Activated T-cell treated with anti-CD3 and anti-CD28 coated beads, Interleukin-2, amount 50 U/mL, for 4 hours (primary cell): ENCODE measurements at regions not wholly inside any gene's neighbourhood (a gene's known extent, or its start where the extent isn't known, plus 50 kb on each side); places are given as distances from the start of the nearest gene placed in this dataset.

Experiments used
- ATAC-seq, 2 donors: fragments of 200-7000 bp; cut with Tn5 transposase; one replicate each; pipeline ENCODE4 v1.10.0; 2021
- DNase-seq: peaks from one replicate; pipeline ENCODE4 v3.0.0-alpha.2; 2020
- H3K27me3 Mint-ChIP-seq: one replicate; pipeline ENCODE4 v1.8.0; 2021; ENCODE audit warnings: low read depth, mixed read lengths
- H3K36me3 Mint-ChIP-seq: one replicate; pipeline ENCODE4 v1.8.0; 2022; ENCODE audit warnings: mixed read lengths; ENCODE audit not compliant: insufficient read depth
- H3K4me1 Mint-ChIP-seq: one replicate; pipeline ENCODE4 v1.8.0; 2021; ENCODE audit warnings: low read depth, mixed read lengths
- H3K4me3 Mint-ChIP-seq: one replicate; pipeline ENCODE4 v1.8.0; 2021; ENCODE audit warnings: mild to moderate bottlenecking, moderate library complexity, mixed read lengths
- H3K9me3 Mint-ChIP-seq: one replicate; pipeline ENCODE4 v1.8.0; 2021; ENCODE audit warnings: mixed read lengths

DNA sequence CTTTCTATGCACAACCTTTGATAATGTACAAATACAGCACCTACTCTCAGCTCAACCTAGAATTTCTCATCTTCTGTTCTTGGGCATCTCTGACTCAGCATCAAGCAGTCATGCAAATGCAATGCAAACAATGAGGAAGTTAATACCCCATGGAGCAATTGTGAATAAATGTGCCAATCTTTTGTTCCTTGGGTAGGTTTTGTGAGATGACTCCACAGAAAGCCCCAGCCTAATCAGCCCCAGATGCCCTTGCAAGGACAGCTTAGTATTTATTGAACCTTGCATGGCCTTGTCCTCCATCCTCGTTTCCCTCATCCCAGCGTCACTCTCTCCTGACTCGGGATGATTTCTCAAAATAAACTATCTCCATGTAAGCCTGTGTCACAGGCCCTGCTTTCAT, 494.7 kb upstream of the NECTIN3 start:
- ATAC-seq (no peak), DNase-seq (no peak)
- no peaks in the 10 kb centered on the region for H3K36me3 Mint-ChIP-seq
- no peaks in the 10 kb centered on the region for H3K9me3 Mint-ChIP-seq
- H3K27me3 Mint-ChIP-seq = no peaks in the 10 kb centered on the region
- no peak overlapping the region for H3K4me3 Mint-ChIP-seq
- H3K4me1 Mint-ChIP-seq = peaks cover 3% of the 10 kb centered on the region

DNA sequence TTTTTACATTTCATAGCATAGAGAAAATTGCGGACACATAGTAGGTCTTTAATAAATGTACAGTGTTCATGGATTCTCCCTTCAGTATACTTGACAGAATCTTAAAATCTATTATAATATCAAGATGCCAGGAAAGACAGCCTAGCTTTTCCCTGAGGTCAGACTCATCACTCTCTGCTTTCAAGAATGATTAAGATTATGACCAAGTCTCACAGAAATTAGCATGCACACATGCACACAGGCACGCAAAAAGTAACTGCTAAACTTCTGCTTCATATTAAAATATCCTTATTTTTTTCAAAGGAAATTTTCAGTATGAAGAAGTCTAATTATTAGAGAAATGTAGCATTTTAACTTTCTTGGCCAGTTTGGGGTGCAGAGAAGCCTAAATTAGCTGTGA, 493.8 kb upstream of the NECTIN3 start:
- Mint-ChIP-seq H3K4me3 (no peak overlapping the region), H3K4me1 (peaks cover 3% of the 10 kb centered on the region), H3K27me3 (no peaks in the 10 kb centered on the region), H3K36me3 (no peaks in the 10 kb centered on the region), H3K9me3 (no peaks in the 10 kb centered on the region)
- no peak for ATAC-seq
- DNase-seq = no peak

DNA sequence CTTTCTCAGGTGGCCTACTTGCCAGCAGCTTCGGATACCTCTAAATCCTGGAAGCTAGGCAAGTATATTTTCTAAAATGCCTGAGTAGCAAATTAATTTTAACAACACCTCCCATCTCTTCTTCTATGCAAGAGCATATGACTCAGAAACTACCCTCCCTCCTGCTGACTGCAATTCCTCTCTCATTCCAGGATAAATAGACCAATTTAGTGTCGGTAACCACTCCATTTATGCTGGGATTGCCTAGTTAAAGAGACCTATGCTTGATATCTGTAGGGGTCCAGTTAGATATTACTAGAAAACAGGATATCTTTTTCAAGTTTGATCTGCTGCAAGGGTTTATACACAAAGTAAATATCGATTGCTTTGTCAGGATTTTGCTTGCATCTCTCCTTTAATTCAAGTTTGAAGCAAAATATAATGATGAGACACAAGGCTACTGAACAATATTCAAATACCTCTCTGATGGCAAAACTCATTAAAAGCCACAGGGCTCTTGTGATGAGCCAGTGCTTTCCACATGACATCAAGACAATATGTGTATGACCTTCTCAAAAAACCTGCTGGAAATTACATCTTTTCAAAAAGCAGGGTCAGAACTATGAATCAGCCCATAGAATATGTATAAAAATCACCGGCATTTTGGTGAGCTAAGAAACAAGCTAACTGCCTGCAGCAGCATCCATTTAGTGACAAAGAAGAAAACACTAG, 491.6 kb upstream of the NECTIN3 start:
- Mint-ChIP-seq H3K9me3 (no peaks in the 10 kb centered on the region), H3K36me3 (no peaks in the 10 kb centered on the region), H3K4me1 (peaks cover 3% of the 10 kb centered on the region), H3K4me3 (no peak overlapping the region), H3K27me3 (no peaks in the 10 kb centered on the region)
- ATAC-seq = no peak
- DNase-seq = no peak

DNA sequence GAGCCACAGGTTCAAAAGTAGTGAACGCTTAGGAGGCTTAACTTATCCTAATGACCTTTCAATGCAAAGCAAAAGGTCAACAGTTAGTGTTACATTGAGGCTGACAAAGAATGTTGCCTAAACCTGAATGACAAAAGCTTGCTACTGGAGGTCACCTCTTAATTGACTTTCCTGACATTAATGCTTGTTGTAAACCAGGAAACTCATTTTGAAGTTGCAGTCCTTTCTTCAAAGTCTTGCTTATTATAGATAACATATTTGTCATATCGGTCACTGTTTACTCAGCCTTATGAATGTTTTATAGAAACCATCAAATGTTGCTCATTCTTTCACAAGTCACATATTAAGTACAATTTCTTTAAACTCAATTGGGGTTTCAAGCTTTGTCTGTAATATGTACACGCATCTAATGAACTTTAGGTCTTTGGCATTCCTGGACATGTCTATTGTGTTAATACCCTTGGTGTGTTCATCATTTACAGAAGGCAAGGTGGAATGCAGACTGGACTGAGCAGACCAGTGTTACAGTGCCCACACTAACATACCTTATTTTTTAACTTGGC, 488.2 kb upstream of the NECTIN3 start:
- H3K27me3 Mint-ChIP-seq = no peaks in the 10 kb centered on the region
- H3K9me3 Mint-ChIP-seq = no peaks in the 10 kb centered on the region
- no peak overlapping the region for H3K4me3 Mint-ChIP-seq
- ATAC-seq (no peak), DNase-seq (no peak)
- H3K36me3 Mint-ChIP-seq = no peaks in the 10 kb centered on the region
- H3K4me1 Mint-ChIP-seq = peaks cover 3% of the 10 kb centered on the region

DNA sequence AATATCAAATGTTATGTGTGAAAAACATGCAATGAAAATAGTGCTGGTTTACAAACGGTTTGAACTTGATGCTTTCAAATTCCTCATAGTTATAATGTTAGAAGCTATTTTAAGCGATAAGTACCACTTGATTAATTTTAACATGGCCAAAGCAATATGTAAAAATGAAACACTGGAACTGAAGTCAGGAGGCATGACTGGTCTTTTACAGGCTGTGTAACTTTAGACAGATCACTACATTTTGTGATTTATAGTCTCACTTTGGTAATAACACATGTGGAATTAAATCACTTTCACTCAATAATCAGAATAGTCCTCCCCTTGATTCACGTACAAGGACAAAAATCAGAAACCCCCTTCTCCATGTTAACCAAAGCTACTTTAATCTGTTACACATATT, 482.7 kb upstream of the NECTIN3 start:
- no peaks in the 10 kb centered on the region for H3K27me3 Mint-ChIP-seq
- H3K36me3 Mint-ChIP-seq = no peaks in the 10 kb centered on the region
- H3K4me1 Mint-ChIP-seq = no peaks in the 10 kb centered on the region
- ATAC-seq = no peak
- peaks cover 4% of the 10 kb centered on the region for H3K9me3 Mint-ChIP-seq
- DNase-seq = no peak
- no peak overlapping the region for H3K4me3 Mint-ChIP-seq

DNA sequence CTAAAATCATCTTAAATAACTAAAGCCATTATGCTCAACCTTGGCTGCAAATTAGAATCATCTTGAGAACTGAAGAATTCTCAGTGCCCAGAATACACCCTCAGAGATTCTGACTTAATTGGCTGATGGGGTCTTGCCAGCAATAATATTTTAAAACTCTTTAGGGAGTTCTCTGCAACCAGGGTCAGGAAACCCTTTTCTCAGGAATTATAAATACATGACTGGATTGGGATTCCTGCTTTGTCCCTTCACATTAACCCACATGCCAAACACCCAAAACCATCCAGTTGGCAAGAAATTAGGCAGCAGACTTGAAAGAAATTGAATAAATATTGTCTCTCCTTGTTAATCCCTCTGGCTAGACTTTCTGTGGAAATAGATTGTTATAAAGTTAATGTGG, 482.3 kb upstream of the NECTIN3 start:
- Mint-ChIP-seq H3K27me3 (no peaks in the 10 kb centered on the region), H3K9me3 (peaks cover 4% of the 10 kb centered on the region), H3K4me3 (no peak overlapping the region), H3K36me3 (no peaks in the 10 kb centered on the region), H3K4me1 (no peaks in the 10 kb centered on the region)
- ATAC-seq = no peak
- no peak for DNase-seq

DNA sequence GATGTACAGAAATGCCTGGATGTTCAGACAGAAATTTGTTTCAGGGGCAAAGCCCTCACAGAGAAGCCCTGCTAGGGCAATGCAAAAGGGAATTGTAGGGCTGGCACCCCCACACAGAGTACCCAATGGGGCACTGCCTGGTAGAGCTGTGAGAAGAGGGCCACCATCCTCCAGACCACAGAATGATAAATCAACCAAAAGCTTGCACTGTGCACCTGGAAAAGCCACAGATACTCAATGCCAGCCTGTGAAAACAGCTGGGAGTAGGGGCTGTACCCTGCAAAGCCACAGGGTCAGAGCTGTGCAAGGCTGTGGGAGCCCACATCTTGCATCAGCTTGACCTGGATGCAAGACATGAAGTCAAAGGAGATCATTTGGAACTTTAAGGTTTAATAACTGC, 477.9 kb upstream of the NECTIN3 start:
- no peaks in the 10 kb centered on the region for H3K27me3 Mint-ChIP-seq
- H3K36me3 Mint-ChIP-seq = no peaks in the 10 kb centered on the region
- DNase-seq = no peak
- no peaks in the 10 kb centered on the region for H3K4me1 Mint-ChIP-seq
- H3K4me3 Mint-ChIP-seq = no peak overlapping the region
- H3K9me3 Mint-ChIP-seq = peaks cover 12% of the 10 kb centered on the region
- ATAC-seq = no peak

DNA sequence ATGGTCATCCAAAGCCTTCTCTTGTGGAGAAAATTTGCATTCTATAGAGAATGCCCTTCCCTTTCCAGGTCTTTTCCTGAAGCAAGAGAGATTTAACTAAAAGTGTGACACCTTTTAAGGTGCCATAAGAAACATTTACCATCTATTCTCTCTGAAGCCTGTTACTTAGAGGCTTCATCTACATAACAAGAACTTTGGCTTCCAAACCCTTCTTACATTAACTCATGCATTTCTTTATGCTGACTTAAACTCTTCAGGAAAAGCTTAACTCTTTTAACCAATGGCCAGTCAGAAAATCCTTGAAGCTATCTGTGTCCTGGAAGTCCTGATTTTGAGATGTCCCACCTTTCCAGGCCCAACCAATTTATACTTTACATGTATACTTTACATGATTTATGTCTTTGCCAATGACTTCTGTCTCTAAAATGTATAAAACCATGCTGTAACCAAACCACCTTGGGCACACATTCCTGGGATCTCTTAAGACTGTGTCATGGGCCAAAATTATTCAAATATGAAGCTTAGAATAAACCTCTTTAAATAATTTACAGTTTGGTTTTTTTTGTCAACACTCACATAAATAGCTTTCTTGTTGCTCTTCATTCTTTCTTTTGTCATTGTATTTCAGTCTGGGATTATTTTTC, 472.6 kb upstream of the NECTIN3 start:
- Mint-ChIP-seq H3K4me3 (no peak overlapping the region), H3K27me3 (peaks cover 2% of the 10 kb centered on the region), H3K9me3 (peaks cover 8% of the 10 kb centered on the region), H3K36me3 (no peaks in the 10 kb centered on the region), H3K4me1 (no peaks in the 10 kb centered on the region)
- ATAC-seq (no peak), DNase-seq (no peak)

DNA sequence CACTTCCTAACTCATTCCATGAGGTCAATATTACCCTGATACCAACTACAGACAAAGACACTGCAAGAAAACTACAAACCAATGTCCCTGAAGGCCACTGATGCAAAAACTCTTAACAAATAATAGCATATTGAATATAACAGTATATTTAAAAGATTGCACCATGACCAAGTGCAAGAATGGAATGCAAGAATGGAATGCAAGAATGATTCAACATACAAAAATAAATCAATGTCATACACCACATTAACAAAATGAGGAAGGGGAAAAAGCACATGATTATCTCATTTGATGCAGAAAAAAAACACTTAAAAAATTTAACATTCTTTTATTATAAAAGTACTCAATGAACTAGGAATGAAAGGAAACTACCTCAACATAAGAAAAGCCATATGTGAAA, 463.1 kb upstream of the NECTIN3 start:
- Mint-ChIP-seq H3K36me3 (no peaks in the 10 kb centered on the region), H3K4me3 (no peak overlapping the region), H3K4me1 (no peaks in the 10 kb centered on the region), H3K27me3 (peaks cover 2% of the 10 kb centered on the region), H3K9me3 (no peaks in the 10 kb centered on the region)
- DNase-seq = no peak
- ATAC-seq = no peak

DNA sequence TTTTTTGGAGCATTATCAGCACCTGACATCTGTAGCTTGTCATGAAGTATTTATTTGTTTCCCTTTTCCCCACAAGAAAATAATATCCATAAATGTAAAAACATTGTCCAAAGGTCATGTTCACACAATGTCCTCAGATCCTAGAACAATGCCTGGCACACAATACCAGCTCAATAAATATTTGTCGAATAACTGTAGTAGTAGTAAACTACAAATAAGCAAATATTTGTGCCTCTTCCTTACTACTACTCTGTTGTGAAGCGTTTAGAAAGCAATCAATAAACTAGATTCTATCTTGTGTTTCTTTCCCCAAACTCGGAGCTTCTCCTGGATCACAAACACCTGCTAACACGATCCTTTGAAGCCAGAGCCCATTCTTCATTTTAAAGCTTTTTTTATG, 459.6 kb upstream of the NECTIN3 start:
- Mint-ChIP-seq H3K36me3 (no peaks in the 10 kb centered on the region), H3K27me3 (no peaks in the 10 kb centered on the region), H3K9me3 (no peaks in the 10 kb centered on the region), H3K4me1 (no peaks in the 10 kb centered on the region), H3K4me3 (no peak overlapping the region)
- ATAC-seq (no peak), DNase-seq (no peak)

DNA sequence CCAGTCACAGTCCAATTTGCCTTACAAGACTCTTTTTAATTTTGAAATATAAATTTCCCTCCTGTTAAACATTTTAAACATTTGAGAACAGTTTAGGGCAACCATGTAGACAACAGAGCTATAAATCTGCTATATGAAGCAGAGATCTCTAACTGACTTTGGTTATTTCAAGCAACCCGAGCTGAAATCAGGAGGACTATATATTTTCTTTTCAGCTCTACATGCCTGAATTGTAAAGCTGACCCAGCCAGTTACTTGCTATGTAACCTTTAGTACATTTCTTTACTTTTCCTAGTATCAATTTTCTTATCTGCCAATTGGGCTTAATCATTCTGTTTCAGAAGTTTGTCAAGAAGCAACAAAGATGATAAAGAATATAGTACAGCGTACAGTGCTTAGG, 457.4 kb upstream of the NECTIN3 start:
- no peaks in the 10 kb centered on the region for H3K27me3 Mint-ChIP-seq
- no peaks in the 10 kb centered on the region for H3K9me3 Mint-ChIP-seq
- H3K36me3 Mint-ChIP-seq = no peaks in the 10 kb centered on the region
- DNase-seq (no peak), ATAC-seq (no peak)
- H3K4me1 Mint-ChIP-seq = no peaks in the 10 kb centered on the region
- no peak overlapping the region for H3K4me3 Mint-ChIP-seq

DNA sequence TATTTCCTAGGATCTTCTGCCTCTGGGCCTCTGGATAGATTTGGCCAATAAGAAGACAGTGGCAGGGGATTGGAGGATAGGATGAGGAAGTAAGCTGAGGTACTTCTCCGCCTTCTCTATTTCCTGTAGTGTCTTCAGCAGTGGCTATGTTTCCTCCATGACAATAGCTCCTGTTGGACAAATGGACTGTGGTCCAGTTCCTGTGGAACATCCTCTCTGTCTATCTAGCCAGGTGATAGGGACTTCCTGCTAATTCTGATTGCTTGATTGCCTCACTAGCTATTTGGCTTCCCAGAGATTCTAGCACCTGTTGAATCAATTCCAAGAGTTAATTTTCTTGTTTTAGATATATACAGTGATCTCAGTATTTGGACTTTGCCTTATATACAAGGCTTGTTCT, 456.2 kb upstream of the NECTIN3 start:
- no peak for ATAC-seq
- no peak overlapping the region for H3K4me3 Mint-ChIP-seq
- no peaks in the 10 kb centered on the region for H3K27me3 Mint-ChIP-seq
- no peak for DNase-seq
- no peaks in the 10 kb centered on the region for H3K4me1 Mint-ChIP-seq
- H3K36me3 Mint-ChIP-seq = no peaks in the 10 kb centered on the region
- no peaks in the 10 kb centered on the region for H3K9me3 Mint-ChIP-seq

DNA sequence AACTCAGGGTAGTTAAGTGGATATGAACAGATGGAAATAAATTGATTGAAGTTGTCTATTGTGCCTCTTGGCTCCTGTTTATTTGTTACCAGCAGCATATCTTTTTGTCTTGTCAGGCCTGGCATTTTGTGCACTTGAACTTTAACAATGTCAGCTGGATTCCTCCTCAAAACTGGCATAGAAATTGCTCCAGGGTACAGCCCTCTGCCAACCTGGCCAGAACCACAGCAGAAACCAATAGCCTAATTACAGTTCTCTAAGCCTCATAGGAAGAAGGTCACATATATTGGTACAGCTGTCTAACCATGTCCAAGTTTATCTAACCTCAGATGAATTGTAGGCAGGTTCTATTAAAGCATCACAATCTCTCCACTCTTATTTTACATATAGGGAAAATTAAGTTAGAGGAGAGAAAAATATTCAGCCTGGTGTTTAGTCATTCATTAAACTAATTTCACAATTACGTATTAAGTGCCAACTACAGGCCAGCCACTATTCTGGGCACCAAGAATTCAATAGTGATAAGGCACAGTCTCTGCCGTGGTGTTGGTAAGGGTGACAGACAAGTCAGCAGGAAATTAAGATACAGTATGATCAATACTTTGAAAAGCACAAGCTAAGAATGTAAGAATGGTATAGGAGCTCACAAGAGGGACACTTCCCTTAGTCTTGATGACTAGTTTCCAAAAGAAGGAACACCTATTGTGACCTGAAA, 452.9 kb upstream of the NECTIN3 start:
- Mint-ChIP-seq H3K36me3 (no peaks in the 10 kb centered on the region), H3K4me3 (no peak overlapping the region), H3K27me3 (peaks cover 2% of the 10 kb centered on the region), H3K9me3 (no peaks in the 10 kb centered on the region), H3K4me1 (peaks cover 4% of the 10 kb centered on the region)
- DNase-seq (no peak), ATAC-seq (no peak)

DNA sequence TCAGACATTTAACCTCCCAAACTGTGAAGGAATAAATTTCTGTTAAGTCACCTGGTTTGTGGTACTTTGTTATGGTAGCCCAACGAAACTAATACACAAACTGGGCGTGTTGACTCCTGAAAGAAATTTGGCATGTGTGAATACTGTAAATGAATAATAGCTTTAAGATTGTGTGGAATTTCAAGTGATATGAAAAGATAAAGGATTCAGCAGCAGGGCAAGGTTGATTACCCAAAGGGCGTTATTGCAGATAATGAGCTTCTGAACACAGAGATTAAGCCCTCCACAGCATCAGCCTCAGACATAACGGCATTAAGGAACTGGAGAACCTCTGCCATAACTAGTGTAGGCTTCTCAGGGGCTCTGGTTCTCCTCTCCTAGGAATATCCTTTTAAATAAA, 451.5 kb upstream of the NECTIN3 start:
- Mint-ChIP-seq H3K9me3 (no peaks in the 10 kb centered on the region), H3K4me1 (peaks cover 4% of the 10 kb centered on the region), H3K27me3 (peaks cover 2% of the 10 kb centered on the region), H3K4me3 (no peak overlapping the region), H3K36me3 (no peaks in the 10 kb centered on the region)
- DNase-seq (no peak), ATAC-seq (no peak)

DNA sequence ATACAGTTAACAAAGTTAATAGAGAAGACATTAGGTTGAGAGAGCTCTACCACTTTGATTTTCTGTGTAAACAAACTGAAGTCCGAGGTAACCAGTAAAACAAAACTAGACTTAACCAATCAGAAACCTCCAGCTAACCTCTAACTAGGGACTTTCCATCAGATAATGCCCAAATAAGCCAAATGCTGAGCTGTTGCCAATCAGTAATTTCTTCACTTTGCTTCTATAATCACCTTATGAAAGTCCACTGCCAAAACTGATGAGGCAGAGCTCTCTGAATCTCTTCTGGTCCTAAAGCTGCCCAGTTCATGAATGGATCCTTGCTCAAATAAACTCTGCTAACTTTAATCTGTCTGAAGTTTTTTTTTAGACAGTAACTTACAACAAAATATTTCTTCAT, 448.0 kb upstream of the NECTIN3 start:
- no peak for DNase-seq
- Mint-ChIP-seq H3K4me1 (peaks cover 21% of the 10 kb centered on the region), H3K4me3 (no peak overlapping the region), H3K27me3 (peaks cover 2% of the 10 kb centered on the region), H3K9me3 (peaks cover 7% of the 10 kb centered on the region), H3K36me3 (no peaks in the 10 kb centered on the region)
- no peak for ATAC-seq
